NCI-H2081 treated with DMSO at 0.1 percent for 48 hours (cell line): ENCODE measurements at regions not wholly inside any gene's neighbourhood (a gene's known extent, or its start where the extent isn't known, plus 50 kb on each side); places are given as distances from the start of the nearest gene placed in this dataset.
A peak's percentile ranks its signal among the peaks of the same experiment; 100 is the strongest.
"Not testable (repeated sequence)": the region's sequence is repeated elsewhere in the genome, so short reads cannot be mapped to it uniquely, and the experiment has no call there.

Experiments
- DNase-seq: peaks from one replicate; lab custom pipeline; 2025; lab: John Stamatoyannopoulos, UW

DNA sequence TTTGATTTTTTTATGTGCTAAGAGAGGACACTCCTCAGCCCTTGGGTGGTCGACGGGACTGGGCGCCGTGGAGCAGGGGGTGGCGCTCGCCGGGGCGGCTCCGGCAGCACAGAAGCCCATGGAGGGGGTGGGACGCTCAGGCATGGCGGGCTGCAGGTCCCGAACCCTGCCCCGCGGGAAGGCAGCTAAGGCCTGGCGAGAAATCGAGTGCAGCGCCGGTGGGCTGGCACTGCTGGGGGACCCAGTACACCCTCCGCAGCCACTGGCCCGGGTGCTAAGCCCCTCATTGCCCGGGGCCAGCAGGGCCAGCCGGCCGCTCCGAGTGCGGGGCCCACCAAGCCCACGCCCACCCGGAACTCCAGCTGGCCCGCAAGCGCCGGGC, 669.7 kb upstream of the CTNND2 start:
- not testable (repeated sequence) for DNase-seq

DNA sequence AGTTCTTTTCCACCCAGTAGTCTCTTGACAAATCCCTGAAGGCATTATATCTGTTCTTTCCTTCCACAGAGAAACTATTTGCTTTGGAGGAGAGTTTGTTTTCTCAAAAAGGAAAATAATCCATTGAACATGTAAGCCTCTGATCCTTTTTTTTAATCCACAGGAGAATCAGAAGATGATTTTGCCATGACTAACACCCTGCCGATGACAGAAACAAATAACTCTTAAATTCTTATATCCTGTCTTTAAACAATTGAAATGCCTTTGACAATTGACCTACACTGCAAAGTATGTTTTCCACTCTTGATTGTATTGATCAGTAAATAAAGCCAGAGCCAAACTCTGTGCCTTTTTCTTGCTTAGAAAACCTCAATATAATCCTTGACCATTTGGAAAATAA, 666.4 kb upstream of the CTNND2 start:
- no peak for DNase-seq

DNA sequence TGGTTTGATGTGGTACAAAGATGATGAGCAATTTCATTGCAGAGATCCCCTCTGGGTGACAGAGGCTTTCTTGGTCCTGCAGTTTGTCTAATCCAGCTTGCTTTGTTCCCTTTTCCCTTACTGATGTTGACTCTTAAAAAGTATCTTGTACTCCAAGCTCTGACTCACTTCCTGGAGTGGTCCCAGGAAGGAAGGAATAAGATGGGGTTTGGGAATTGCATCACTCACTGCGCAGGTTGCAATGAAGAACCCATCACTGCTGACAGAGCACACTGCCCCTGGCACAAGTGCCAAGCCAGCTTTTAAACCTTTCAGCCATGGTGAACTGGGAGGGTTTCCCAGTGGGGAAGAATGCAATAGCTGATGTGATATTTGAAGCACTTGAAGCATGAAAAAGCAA, 662.2 kb upstream of the CTNND2 start:
- no peak for DNase-seq

DNA sequence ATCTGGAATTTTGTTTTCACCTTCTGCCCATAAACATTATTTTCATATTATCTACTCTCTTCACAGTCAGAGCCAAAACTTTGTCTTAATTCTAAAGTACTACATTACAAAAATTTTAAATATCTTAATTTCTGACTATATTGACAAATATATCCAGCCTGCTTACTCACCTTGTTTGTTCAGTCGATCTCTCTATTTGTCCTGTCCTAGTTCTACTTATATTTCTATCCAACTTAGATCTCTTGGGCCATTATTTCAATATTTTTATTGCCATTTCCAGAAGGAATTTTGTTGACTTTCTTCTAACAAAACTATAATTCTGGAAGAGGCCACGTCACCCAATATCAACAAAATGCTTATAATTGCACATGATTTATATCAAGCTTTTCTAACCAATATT, 652.8 kb upstream of the CTNND2 start:
- DNase-seq, result no peak

DNA sequence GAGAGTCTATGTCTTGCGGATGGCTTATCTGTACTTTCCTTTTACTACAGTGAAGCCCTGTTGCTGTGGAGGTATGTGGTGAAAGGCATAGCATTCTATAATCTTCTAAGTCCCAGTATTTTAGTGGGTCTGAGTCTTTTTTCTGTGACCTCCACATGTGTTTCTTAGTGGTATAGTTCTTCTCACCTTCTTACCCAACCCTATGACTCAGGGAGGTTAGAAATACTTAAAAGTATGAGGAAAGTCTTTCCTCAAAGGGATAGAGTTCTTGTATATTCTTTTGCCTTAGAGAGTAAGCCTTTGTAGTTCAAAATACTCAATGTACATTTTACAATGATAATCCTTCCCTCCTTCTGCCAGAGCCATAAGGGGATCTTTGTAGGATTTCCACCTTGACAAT, 621.9 kb upstream of the CTNND2 start:
- no peak for DNase-seq

DNA sequence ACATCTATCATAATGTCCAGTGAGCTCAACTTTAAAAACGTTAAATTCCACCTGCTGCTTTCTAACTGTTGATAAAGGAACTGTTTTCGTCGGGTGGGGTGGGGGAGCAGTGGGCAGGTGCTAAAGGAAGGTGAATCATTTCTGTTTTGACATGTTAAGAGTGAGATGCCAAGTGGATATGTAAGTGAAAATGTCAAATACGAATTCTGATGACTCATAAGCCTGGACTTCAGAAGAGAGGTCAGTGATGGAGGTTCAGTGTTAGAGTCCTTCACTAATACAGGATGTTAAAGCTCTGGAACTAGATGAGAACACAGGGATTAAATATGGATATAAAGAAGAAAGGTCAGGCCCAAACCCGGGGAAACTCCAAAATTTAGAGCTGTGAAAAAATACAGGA, 617.9 kb upstream of the CTNND2 start:
- no peak for DNase-seq

DNA sequence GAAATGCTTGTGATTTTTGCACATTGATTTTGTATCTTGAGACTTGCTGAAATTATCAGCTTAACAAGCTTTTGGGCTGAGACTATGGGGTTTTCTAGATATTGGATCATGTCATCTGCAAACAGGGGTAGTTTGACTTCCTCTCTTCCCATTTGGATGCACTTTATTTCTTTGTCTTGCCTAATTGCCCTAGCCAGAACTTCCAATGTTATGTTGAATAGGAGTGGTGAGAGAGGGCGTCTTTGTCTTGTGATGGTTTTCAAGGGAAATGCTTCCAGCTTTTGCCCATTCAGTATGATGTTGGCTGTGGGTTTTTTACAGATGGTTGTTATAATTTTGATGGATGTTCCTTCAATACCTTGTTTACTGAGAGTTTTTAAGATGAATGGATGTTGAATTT, 600.7 kb upstream of the CTNND2 start:
- not testable (repeated sequence) for DNase-seq

DNA sequence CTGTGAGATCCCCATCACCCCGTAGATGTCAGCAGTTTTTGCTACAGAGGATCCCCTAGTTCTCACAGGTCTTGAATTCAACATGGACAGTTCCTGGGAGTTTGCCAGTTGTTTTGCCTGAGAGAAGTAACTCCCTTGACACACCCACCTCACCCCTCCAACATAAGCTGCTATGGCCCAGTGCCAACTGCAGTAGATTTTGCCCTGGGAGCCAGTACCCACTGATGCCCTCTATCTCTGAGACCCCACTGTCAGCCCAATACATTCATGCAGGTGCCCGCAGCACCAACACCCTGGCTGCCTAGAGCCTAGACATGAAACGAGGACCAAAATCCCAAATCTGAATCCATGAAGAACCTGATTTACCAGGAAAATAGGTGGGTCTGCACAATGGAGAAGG, 583.9 kb upstream of the CTNND2 start:
- DNase-seq, result no peak

DNA sequence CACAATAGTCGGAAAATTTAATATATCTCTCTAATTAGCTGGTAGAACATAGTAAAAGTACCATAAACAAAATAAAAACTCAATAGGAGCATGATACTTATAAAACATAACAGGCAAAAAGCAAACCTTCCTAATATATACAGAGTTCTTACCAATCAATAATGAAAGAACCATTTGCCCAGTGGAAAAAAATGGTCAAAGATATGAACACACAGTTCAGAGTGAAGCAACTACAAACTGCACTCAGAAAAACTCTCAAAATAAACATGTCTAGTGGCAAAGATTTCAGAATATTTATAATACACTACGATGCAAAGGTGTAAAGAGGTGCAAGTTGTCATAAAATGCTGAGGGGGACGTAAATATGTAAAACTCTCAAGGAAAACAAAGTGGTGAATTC, 576.2 kb upstream of the CTNND2 start:
- DNase-seq, result no peak

DNA sequence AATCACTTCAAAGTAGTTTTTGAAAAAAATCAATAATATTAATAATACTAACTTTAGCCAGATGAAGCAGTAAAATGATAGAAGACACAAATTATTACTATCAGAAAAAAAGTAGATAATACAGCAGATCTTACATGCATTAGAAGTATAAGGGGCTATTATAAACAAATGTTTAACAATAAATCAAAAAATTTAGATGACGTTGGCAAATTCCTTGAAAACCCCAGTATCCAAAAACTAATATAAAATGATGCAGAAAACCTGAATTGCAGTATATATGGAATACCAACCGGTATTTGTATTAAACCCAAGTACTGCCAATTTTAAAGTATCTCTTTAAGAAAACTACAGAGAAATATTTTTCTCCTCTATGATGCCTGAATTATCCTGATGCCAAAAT, 573.3 kb upstream of the CTNND2 start:
- no peak for DNase-seq

DNA sequence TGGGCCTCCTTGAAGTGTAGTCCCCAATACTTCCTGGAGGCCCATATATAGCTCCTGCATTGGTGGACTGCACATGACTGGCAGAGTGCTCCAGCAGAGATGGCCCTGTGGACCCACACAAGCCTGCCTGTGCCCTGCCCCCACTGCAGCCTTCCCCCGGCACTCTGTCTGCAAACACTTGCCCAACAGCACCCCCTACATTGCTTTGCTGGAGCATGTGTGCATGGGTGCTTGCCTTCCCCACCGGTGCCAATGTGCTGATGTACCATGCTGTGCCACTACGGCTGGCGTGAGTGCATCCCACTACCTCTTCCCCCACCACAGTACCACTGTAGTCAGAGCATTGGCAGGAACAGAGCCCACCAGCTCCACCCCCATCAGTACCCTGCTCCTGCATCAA, 563.6 kb upstream of the CTNND2 start:
- no peak for DNase-seq

DNA sequence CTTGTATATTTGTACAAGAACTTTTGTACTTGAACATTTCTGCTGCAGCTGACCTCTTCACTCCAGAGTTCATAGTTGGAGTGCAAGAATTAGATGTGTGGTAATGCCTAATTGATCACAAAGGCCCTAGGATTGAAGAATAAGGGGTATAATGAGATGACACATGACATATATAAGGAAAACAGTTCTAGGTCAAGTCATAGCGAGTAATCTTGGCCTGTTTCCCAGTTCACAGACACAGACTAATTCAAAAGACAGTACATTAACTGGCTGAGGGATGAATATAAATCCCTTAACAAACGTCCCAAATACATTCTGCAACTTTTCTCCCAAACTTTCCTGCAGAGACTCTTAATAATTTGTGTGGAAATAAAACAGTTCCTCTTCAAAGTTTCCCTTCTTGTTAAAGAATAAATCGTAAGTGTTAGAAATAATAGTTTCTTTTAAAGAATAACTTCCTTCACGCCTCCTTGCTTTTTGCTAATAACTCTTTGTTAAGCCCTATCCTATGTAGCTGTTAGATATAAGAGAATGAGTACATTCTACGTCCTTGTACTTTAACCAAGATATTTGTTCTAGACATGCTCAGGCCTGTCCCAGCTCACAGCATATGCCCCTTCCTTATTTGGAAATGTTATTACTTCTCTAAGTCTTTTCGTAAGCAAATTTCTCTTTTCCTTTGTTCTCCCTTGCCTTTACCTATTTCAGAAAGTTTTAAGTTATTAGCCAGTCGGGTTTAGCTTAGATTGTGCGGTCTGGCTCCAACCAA, 556.4 kb upstream of the CTNND2 start:
- DNase-seq, result no peak

DNA sequence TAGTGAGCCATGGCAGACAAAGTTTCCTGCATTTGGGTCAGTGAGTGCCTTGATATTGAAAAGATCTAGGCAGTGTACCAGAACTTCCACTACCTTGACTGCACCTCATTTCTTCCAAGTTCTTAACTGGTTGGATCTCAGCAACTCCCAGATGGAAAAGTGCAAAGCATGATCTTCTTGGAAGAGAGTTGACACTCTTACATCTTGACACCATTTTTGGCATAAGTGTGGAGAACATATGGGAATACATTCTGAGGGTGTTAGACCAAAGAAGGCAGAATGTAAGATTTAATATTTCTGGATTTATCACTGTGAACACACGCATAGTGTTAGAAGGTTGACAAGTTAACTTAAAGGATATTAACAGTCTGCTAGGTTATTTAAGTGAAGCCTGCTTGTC, 555.1 kb upstream of the CTNND2 start:
- DNase-seq, result no peak

DNA sequence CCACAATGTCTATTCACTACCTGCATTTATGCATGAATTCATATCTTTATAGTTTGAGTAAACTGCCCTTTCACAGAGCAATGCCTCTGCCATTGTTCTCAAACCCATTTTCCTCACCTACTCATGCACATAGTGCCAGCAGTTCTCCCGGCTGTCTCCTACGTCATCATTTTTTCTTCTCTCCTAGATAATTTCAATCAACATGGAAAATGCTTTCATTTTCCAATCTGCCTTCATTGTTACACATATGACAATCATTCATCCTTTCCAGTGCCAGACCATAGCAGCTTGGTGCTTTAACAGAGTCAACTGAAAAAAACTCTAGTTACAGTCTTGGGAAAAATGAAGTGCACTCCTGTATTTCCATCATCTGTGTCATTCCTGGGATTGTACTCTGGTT, 514.8 kb upstream of the CTNND2 start:
- DNase-seq, result no peak

DNA sequence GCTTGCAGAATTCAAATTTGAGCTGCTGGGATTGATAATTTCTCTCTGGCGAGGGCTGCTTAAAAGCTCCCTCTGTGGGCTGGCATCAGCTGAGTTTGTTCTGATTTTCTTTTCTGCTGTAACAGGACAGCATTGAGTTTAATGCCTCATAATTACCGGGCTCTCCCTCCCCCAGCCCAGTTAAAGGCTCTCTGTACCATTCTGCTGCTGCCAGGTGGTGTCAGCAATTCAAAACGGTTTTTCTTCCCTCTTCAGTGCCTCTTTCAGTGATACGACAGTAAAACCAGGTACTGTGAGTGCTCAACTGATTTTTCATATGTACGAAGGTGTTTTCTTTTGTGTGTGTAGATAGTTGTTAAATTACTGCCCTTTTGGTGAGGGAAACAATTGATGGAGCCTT, 509.3 kb upstream of the CTNND2 start:
- peak; percentile 54 for DNase-seq

DNA sequence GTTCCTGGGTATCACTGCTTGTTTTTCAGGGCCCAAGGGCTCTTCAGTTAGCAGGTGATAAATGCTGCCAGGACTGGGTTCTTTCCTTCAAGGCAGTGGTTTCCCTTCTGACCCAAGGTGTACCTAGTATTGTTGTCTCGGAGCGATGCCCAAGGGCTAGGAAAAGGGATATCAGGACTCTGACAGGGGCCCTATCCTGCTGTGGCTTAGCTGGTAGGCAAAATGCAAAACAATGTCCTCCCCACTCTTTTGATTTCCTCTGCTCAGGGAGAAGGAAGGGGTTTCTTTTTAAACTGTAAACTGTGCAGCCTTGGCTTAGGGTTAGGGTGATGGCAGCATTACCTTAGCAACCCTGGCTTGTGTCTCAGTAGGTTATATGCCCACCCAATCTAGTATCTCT, 508.8 kb upstream of the CTNND2 start:
- DNase-seq, result no peak

DNA sequence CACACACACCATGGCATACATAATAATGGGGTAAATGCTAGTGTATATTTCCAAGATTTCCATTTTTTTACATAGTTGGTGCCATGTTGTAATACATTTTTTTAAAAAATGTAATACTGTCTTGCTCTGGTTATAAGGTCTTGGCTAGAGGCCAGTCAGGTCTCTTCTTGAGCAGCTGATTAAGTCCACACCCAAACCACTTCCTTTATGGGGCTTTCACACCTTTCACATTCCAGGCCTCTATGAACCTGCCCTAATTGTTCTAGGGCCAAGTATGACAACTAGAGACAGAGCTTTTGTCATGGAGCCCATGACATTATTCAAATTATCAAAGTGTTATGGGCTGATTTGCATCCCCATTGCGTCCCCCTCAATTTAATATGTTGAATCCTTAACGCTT, 495.6 kb upstream of the CTNND2 start:
- no peak for DNase-seq

DNA sequence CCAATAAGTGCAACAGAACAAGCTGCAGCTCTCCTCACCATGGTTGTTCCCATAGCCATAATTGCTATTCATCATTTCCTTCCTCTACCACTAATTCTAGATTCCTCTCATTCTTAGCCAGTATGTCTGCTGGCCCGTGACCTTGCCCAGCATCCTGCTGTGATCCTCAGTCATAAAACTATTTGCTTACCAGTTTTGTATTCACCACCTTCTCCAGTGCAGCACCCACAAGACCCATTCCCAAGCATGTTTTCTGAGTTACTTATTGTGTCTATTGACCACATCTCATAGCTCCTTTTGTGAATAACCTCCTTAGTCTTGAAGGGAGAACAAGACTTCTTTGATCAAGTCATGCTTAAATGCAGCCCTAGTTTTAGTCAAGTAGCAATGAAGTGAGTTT, 488.0 kb upstream of the CTNND2 start:
- DNase-seq, result no peak

DNA sequence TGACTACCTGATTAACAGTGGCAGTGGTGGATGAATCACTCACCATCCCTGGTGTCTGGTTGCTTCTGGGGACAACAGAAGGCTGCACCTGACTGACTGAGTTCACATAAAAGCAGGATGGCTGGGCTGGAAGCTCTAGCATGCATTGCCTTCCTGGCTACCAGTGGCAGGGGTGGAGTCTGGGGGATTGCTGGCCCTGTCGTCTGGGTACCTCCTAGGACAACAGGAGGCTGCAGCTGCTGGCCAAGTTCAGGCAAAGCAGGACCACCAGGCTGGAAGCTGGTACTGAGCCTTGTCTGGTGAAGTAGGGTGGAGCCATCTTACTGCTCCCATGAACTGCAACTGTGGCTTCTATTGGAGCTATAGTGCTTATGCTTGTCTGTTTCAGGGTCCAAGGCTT, 480.8 kb upstream of the CTNND2 start:
- DNase-seq, result no peak

DNA sequence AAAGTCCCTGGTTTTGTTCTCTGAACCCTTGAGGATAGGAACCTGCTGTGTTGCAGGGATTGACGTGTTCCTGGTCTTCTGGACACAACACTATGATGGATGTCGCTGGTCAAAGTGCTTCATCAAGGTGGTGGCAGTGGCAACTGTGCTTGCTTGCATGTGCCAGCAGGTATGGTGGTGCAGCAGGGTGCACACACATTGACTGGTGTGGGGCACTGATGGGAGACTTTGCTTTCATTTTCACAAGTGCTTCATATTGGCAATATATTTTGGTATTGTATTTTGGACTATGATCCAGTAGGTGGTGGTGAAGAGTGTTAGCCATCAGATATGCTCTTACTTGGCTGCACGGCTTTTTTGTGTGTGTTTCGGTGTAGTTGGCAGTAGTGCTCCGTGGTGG, 479.8 kb upstream of the CTNND2 start:
- no peak for DNase-seq

DNA sequence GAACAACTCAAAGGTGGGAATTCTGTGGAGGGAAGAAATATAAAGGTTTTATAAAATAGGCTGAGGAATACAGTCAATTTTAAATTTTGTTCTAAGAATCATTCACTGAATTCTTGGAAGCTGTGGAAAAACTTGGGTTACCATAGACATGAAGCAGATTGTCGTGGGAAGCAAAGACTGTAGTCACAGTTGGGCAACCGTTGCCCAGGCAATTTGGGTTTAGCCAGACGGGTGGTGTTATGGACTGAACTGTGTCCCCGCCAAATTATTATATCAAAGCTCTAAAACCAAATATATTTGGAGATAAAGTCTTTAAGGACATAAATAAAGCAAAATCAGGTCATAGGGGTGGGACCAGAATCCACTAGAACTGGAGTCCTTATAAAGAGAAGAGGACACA, 463.7 kb upstream of the CTNND2 start:
- no peak for DNase-seq

DNA sequence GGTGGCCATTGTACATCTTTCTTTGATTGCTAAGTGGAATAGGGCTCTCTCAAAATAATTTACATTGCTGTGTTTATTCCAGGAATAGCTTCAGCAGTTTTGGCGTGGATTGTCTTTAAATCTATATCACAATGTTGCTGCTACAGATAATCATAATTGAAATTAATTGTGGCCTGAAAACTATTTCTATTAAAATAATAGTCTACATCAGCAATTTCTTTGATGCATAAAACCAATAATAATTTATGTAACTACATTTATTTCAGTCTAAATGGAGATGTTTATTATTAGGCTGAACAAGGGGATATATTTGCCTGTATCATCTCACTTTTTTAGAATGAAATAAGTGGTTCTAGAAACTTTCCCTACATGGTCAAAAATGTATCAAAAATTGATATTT, 456.0 kb upstream of the CTNND2 start:
- no peak for DNase-seq

DNA sequence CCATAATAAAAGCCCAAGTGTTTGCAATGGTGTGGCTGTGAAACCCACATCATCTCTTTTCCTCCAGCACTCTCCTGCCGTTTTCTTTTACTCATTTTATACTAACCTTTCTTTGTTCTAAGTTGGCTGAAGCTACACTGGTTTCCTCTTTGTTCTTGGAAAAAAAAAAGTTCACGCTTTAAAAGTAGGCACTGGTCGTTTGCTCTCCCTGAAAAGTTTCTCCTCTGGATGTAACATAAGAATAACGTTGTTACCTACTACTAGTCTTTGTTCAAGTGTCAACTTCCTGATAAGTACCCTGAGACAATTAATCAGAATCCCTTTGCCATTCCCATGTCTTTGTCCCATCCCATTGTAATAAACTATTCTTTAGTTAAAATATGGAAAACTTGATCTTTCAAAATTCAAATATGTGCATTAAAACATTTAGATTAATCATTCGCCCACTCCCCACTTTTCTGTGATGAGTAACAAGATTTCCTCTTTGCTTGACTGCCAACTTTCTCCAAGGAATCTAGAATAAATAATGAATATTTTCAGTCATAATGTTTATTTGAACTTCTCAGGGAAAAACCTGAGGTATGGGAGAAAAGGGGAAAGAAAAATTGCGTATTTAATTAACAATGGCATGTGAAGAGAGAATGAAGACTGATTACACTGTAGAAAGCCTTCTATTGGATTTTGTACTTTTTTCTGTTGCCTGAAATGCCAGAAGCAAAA, 454.3 kb upstream of the CTNND2 start:
- no peak for DNase-seq

DNA sequence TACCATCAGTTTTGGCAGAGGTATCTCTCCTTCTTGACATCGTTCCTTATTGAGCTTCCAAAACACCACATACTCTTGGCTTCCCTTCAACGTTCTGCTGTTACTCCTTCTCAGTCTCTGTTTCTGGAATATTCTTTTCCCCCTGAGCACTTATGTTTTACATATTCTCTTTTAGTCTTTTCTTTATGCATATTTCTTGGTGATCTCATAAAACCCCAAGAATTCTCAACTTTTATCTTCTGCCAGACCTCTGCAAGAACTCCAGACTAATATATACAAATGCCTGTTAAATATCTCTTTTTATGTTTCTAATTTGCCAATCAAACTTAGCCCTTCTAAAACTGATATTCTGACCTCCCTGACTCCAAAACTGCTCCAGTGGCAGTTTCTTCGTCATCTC, 453.4 kb upstream of the CTNND2 start:
- no peak for DNase-seq
